Body of pancreas (tissue), 4 donors: ENCODE measurements at regions not wholly inside any gene's neighbourhood (a gene's known extent, or its start where the extent isn't known, plus 50 kb on each side); places are given as distances from the start of the nearest gene placed in this dataset.

Experiments used
- CTCF ChIP-seq, 7 experiments: fragments of 450-650 bp in 4 of 7; fragments of 200-600 bp in 3 of 7; sonication (generic) in 3 of 7; IDR thresholded peaks; one replicate each; pipeline ENCODE4 v1.5.1; 2016 to 2019; ENCODE audit warnings: antibody characterized with exemption in 7 of 7
- POLR2A ChIP-seq, 3 donors: fragments of 450-650 bp; IDR thresholded peaks; one replicate each; pipeline ENCODE4 v1.6.1; 2016; ENCODE audit warnings: antibody characterized with exemption in 3 of 3, mild to moderate bottlenecking in 2 of 3

- TF ChIP-seq POLR2A (IDR thresholded peaks at IDR 0.05) (no peak), CTCF (IDR thresholded peaks at IDR 0.05) (no peak)
Measured at GRCh38 chr7:17184805-17185689, 113.4 kb upstream of the AHR start.
